ENCODE measurements at regions not wholly inside any gene's neighbourhood (a gene's known extent, or its start where the extent isn't known, plus 50 kb on each side); places are given as distances from the start of the nearest gene placed in this dataset.

GRCh38 chr13:89287381-89287780 is 1616.2 kb downstream of the SLITRK5 start:
- no peaks in the 10 kb centered on the region for H3K4me1 ChIP-seq (ENCODE audit: control insufficient read depth, insufficient read depth, low read length)
- H3K36me3 ChIP-seq (ENCODE audit: control insufficient read depth, insufficient read depth, low read length), result no peaks in the 10 kb centered on the region
- H4K20me1 ChIP-seq (ENCODE audit: insufficient read depth, low read length), result no peaks in the 10 kb centered on the region
- H3K4me3 ChIP-seq (ENCODE audit: insufficient read depth, low read depth, low read length), result no peak overlapping the region
- H3K27ac ChIP-seq (ENCODE audit: insufficient read depth, low read length), result no peak overlapping the region
- TF ChIP-seq CTCF (conservative IDR thresholded peaks at IDR 0.05; ENCODE audit: low read depth, low read length) (no peak), MAFK (IDR thresholded peaks at IDR 0.05; ENCODE audit: low read depth, low read length) (no peak), MXI1 (IDR thresholded peaks at IDR 0.05; ENCODE audit: borderline replicate concordance, low read depth, low read length) (no peak), USF2 (IDR thresholded peaks at IDR 0.05; ENCODE audit: low read depth, low read length) (no peak), RAD21 (IDR thresholded peaks at IDR 0.05; ENCODE audit: low read length) (no peak), POLR2A (IDR thresholded peaks at IDR 0.05; ENCODE audit: low read depth, low read length) (no peak), RCOR1 (IDR thresholded peaks at IDR 0.05; ENCODE audit: insufficient replicate concordance, low read length) (no peak), FOS (IDR thresholded peaks at IDR 0.05; ENCODE audit: low read depth, low read length) (no peak), RFX5 (IDR thresholded peaks at IDR 0.05; ENCODE audit: low read depth, low read length) (no peak), CEBPB (IDR thresholded peaks at IDR 0.05; ENCODE audit: low read depth, low read length) (no peak), CHD1 (IDR thresholded peaks at IDR 0.05; ENCODE audit: low read depth, low read length) (no peak), MAZ (IDR thresholded peaks at IDR 0.05; ENCODE audit: borderline replicate concordance, low read depth, low read length) (no peak), BHLHE40 (IDR thresholded peaks at IDR 0.05; ENCODE audit: low read depth, low read length) (no peak), SMC3 (IDR thresholded peaks at IDR 0.05; ENCODE audit: low read depth, low read length) (no peak), NFE2L2 (IDR thresholded peaks at IDR 0.05; ENCODE audit: low read depth, low read length) (no peak), ELK1 (IDR thresholded peaks at IDR 0.05; ENCODE audit: borderline replicate concordance, low read depth, low read length) (no peak)
- H2BK15ac ChIP-seq (ENCODE audit: low read depth, low read length), result no peak overlapping the region
- no peak overlapping the region for H2BK5ac ChIP-seq (ENCODE audit: low read depth, low read length, poor library complexity, severe bottlenecking)
- no peak overlapping the region for H3K14ac ChIP-seq (replicated peaks; ENCODE audit: low read depth, low read length)
- no peak overlapping the region for H2BK120ac ChIP-seq (ENCODE audit: low read depth, low read length)
- H4K5ac ChIP-seq (ENCODE audit: low read depth, low read length), result no peak overlapping the region
- H2AFZ ChIP-seq (replicated peaks; ENCODE audit: low read length, poor library complexity), result no peak overlapping the region
- intact Hi-C loops (cut with micrococcal nuclease) (no loop called here), in situ Hi-C loops (cut with MboI; ENCODE audit: low sequenced_read_pairs) (no loop called here), dilution Hi-C loops (cut with HindIII; ENCODE audit: low sequenced_read_pairs, unreplicated experiment) (no loop called here)
- H2AK5ac ChIP-seq (ENCODE audit: low read depth, low read length), result no peak overlapping the region
- DNase-seq (no peak), ATAC-seq (ENCODE audit: low read depth) (no peak)
- H4K8ac ChIP-seq (ENCODE audit: low read depth in 2 of 2, low read length in 2 of 2), result no peak overlapping the region
- no TSS peak for BruUV-seq (replicated peaks)
- no peak overlapping the region for H3K4ac ChIP-seq (ENCODE audit: low read depth, low read length)
- no peak overlapping the region for H2BK20ac ChIP-seq (ENCODE audit: low read depth, low read length)
- H3K9ac ChIP-seq (ENCODE audit: low read depth, low read length), result no peak overlapping the region
- POLR2A ChIA-PET (ENCODE audit: unreplicated experiment), result no interaction called here
- no peaks in the 10 kb centered on the region for H3K9me1 ChIP-seq (ENCODE audit: insufficient read depth, low read length)
- no peaks in the 10 kb centered on the region for H3K79me1 ChIP-seq (ENCODE audit: low read depth in 1 of 2, low read length in 2 of 2)
- H3K27me3 ChIP-seq (ENCODE audit: control insufficient read depth, insufficient read depth, low read length), result no peaks in the 10 kb centered on the region
- no peak overlapping the region for H2AK9ac ChIP-seq (replicated peaks; ENCODE audit: low read depth, low read length, poor library complexity)
- no CpG with 5 or more reads among the region's 6 CpGs for WGBS, 2 experiments (ENCODE audit: extremely low coverage in 2 of 2, insufficient read length in 1 of 2)
- no peak overlapping the region for H3K4me2 ChIP-seq (ENCODE audit: low read depth, low read length)
- CTCF ChIA-PET, result no interaction called here
- H4K91ac ChIP-seq (ENCODE audit: insufficient read depth, low read depth, low read length), result no peak overlapping the region
- peaks cover 11% of the 10 kb centered on the region for H3K9me3 ChIP-seq (ENCODE audit: control insufficient read depth, insufficient read depth, low read length)
- no peak overlapping the region for H3K23ac ChIP-seq (ENCODE audit: low read depth, low read length)
- H3K56ac ChIP-seq (ENCODE audit: extremely low read depth, insufficient read depth, low read length), result no peak overlapping the region
- H3K18ac ChIP-seq (ENCODE audit: low read depth, low read length), result no peak overlapping the region

Data from IMR-90 (cell line).